NCI-H1694 (cell line): ENCODE measurements at regions not wholly inside any gene's neighbourhood (a gene's known extent, or its start where the extent isn't known, plus 50 kb on each side); places are given as distances from the start of the nearest gene placed in this dataset.

Source experiments
- DNase-seq: peaks from one replicate; lab custom pipeline; 2025; lab: John Stamatoyannopoulos, UW

GRCh38 chr1:76764638-76765454 is 102.4 kb upstream of the ST6GALNAC5 start:
- peak; percentile 56 for DNase-seq

GRCh38 chr1:76766381-76766780 is 100.9 kb upstream of the ST6GALNAC5 start:
- no peak for DNase-seq

DNA sequence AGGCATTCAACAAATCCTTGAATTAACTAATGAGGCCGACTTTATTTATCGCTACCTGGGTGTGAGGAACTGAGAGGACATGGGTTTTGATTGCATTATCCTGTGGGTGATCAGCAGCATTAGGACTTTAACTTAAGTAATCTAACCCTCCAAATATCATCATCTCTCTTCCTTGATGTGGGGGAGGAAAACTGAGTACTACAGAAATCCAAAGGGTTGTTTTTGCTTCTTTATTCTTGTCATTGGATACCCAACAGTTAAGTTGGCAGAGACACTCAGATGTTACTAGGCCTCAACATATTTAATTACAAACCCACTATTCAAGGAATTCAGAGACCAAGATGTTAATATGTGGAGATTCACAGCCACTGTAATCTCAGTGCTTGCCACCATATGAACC is 97.4 kb upstream of the ST6GALNAC5 start:
- DNase-seq: no peak

DNA sequence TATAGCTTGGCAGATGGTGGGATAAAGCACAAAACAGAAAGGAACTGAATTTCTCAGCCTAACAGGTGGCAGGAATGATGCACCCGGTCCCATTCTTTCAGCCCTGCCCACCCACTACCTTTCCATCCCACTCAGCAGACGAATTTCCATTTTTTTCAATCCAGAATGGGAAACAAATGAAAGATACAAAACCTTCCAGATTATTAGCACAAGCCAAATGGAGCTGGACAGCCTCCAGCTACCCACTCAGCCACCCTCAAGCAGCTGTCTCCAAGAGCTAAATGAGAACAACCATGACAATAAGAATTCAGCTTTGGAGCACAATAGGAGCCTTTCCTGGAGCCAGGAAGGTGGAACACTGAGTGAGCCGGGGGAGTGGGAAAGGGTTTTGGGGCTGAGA is 96.3 kb upstream of the ST6GALNAC5 start:
- peak; percentile 85 for DNase-seq

DNA sequence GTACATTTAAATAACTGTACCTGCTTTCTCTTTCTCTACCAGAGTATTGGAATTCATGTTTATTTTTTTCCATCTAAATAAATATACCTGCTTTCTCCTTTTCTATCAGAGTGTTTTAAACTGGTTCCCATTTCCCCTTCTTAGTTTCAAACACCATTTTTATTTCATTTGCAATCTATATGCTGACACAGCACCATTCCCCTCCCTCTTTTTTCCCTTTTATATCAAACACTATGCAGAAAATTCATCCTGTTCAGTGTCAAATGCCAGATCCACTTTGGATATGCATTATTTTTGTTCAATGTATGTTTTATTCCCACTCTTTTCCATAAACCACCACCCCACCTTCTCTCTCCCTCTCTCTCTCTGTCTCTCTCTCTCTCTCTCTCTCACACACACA is 85.8 kb upstream of the ST6GALNAC5 start:
- DNase-seq: no peak

DNA sequence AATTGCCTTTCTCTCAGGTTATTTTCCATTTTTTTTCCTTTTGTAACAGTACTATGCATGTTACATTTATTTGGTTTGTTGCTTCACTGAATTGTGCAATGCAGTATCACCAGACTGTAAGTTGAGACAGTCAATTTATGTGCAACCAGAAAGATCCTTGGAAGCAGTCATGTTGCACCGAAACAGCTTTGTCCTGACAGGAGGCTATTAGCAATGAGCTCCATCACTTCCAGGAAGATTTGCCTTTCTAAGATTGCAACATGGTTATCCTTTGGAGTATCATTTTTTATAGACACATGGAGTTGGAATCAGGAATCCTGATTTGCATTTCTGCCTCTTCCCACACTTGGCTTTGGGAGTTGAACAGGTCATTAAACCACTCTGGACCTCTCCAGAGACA is 84.5 kb upstream of the ST6GALNAC5 start:
- DNase-seq: no peak

DNA sequence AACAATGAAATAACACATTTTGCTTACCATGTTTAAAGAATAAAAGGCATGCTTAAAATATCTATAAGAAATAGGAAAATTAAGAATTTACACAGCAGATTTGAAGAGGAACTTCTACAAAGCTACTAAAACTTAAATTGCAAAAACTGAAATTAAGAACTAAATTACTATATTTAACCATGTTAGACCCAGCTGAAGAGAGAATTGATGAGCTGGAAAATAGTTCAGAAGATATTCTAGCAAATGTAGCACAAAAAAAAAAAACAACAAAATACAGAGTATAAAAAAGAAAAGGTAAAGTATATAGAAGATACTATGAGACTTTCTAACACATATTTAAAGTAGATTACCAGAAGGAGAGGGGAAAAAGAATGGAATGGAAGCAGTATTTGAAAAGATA is 82.8 kb upstream of the ST6GALNAC5 start:
- no peak for DNase-seq

DNA sequence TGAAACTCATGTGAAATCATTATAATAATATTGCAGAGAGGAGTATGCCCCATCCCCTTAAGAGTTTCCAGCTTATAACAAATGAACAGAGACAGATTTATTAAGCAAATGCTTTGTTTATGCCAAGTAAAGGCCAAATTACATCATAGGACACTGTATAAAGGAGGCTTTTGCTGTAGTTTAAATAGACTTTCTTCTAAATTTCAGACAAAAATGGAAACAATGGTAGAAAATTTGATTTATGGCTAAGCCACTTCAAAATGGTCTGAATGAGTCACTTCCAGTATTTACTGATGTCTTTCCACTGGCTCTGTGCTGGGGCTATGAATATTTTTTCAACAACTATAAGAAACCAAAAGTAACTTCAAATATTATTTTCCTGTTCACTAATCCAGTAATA is 81.1 kb upstream of the ST6GALNAC5 start:
- no peak for DNase-seq

GRCh38 chr1:76793594-76793993 is 73.7 kb upstream of the ST6GALNAC5 start:
- no peak for DNase-seq

DNA sequence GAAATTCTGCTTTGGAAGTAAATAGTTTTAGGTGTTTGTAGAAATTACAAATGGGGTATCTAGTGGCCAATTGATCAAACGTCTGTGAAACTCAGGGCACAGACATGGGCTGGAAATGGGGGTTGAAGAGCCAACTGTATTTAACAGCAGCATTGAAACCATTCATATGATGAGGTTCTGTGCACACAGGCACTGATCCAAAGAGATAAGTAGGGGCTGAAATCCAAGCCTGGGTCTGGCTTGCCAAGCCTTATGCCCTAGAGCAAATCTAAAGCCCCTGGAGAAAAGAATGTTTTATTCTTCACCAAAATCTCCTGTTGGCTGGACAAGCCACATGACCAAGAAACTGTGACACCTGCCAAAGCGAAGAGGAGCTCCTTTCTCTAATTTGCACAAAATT is 67.6 kb upstream of the ST6GALNAC5 start:
- no peak for DNase-seq

DNA sequence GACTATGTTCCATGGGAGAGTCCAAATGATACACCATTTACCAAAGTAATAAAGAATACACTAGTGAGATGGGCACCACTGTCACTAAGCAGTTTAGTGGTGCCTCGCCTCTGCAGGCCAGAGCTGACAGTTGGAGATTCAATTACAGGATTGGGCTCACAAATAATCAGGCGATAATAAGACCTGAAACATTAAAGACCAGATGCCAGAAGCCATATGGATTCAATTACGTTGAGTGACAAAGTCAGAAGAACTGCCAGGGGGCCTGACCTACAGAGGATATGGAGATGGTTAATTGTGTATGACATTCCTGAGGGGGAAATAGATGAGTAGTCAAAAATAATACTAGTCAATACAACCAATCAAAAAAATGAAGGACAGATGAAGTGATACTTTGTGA is 65.2 kb upstream of the ST6GALNAC5 start:
- DNase-seq: peak; percentile 93

DNA sequence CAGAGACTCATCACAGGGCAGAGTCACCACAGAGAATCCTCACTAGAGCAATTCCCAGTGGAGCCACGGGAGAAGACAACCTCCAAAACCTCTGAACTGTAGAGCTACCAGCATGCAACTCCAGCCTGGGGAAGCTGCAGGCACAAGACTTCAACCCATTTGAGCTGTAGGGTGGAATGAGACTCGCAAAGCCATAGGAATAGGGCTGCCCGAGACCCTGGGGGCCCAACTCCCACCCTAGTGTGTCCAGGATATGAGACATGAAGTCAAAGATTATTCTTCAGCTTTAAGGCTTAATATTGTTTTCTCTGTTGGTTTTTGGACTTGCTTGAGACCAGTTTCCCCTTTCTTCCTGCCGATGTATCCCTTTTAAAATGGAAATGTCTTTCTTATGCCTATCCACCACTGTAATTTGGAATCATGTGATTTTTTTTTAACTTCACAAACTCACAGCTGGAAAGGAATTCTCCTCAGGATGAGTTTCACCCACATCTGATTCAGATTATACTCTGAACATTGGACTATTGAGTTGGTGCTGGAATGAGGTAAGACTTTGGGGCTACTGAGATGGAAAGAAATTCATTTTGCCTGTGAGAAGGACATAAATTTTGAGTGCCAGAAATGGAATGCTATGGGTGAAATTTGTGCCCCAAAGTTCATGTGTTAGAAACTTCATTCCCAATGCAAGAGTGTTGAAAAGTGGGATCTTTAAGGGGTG is 59.6 kb upstream of the ST6GALNAC5 start:
- no peak for DNase-seq
